K562 (cell line): ENCODE measurements at regions not wholly inside any gene's neighbourhood (a gene's known extent, or its start where the extent isn't known, plus 50 kb on each side); places are given as distances from the start of the nearest gene placed in this dataset.

Source experiments
- CTCF ChIP-seq, 3 experiments: IDR thresholded peaks in 2 of 3; conservative IDR thresholded peaks in 1 of 3; 2 replicates each; pipeline ENCODE4 v1.5.1; 2011 to 2012; ENCODE audit warnings: low read length in 3 of 3, mild to moderate bottlenecking in 3 of 3, control low read depth in 2 of 3, improper control_type of control experiment in 1 of 3, inconsistent platforms in 1 of 3, low read depth in 1 of 3, mixed read lengths in 1 of 3, moderate library complexity in 1 of 3; ENCODE audit not compliant: insufficient read depth in 2 of 3
- KHSRP ChIP-seq: fragments of 450-650 bp; IDR thresholded peaks from 2 replicates; pipeline ENCODE4 v1.6.1; 2017
- MED1 ChIP-seq: sonication (generic); formaldehyde crosslinking; IDR thresholded peaks from 2 replicates; pipeline ENCODE4 v1.8.1; 2023; ENCODE audit warnings: missing genetic modification reagents, borderline replicate concordance
- SMAD3 ChIP-seq: fragments of 450-650 bp; formaldehyde crosslinking; conservative IDR thresholded peaks from 2 replicates; pipeline ENCODE4 v1.4.0; 2020; ENCODE audit warnings: mild to moderate bottlenecking
- ZBTB12 ChIP-seq: fragments of 250-450 bp; sonication (Bioruptor Pico); IDR thresholded peaks from 2 replicates; pipeline ENCODE4 v1.4.0; 2020

GRCh38 chr10:30154561-30154960 lies 95.2 kb upstream of the JCAD start:
- TF ChIP-seq MED1 (CRISPR knock-in tag), result no peak
- no peak for TF ChIP-seq CTCF (IDR thresholded peaks at IDR 0.05 in 2 of 3, conservative IDR thresholded peaks at IDR 0.05 in 1 of 3; ENCODE audit: insufficient read depth in 2 of 3, low read depth in 1 of 3, low read length in 3 of 3)
- TF ChIP-seq KHSRP, result no peak
- TF ChIP-seq SMAD3 (CRISPR knock-in tag), result no peak
- no peak for TF ChIP-seq ZBTB12 (CRISPR knock-in tag)
